ENCODE measurements at regions not wholly inside any gene's neighbourhood (a gene's known extent, or its start where the extent isn't known, plus 50 kb on each side); places are given as distances from the start of the nearest gene placed in this dataset.

DNA sequence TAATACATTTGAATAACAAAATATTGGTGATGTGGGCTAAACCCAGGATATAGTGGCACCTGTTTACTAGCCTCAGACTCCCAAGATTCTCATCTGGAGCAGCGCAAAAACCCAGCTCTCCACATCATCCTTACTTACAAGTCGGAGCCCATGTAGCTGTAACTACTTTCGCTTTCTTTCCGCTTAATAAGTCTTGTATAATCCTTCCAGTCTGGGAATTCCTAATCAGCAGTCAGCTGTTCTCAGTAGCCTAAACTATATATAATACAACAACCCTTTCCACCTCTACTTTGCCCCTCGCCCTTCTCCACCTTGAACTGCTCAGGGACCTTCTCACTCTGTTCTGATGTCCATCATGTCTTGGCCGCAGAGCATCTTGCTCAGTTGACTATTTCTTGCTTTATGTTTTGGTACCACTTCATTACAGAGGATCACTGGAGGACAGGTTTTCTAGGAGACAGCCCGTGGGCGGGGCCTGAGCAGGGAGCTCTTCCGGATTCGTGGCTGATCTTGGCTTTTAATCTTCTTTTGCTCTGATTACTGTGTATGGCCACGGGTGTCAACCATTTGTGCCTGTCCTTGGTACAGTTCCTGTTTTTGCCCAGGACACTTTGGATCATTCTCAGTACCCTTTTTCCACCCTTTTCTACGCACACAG is 119.9 kb upstream of the SERTAD2 start:
- no peak for TF ChIP-seq GLIS2 (tag by site-specific recombination; IDR thresholded peaks at IDR 0.05)
- no peak for TF ChIP-seq CTCF (tag by site-specific recombination; IDR thresholded peaks at IDR 0.05)
- no peak for TF ChIP-seq ZNF266 (tag by site-specific recombination; IDR thresholded peaks at IDR 0.05; ENCODE audit: low read depth)
- TF ChIP-seq ZFP3 (tag by site-specific recombination; IDR thresholded peaks at IDR 0.05; ENCODE audit: low read depth), result no peak
- TF ChIP-seq ZNF324 (tag by site-specific recombination; IDR thresholded peaks at IDR 0.05), result no peak
- TF ChIP-seq, protein P1, sequence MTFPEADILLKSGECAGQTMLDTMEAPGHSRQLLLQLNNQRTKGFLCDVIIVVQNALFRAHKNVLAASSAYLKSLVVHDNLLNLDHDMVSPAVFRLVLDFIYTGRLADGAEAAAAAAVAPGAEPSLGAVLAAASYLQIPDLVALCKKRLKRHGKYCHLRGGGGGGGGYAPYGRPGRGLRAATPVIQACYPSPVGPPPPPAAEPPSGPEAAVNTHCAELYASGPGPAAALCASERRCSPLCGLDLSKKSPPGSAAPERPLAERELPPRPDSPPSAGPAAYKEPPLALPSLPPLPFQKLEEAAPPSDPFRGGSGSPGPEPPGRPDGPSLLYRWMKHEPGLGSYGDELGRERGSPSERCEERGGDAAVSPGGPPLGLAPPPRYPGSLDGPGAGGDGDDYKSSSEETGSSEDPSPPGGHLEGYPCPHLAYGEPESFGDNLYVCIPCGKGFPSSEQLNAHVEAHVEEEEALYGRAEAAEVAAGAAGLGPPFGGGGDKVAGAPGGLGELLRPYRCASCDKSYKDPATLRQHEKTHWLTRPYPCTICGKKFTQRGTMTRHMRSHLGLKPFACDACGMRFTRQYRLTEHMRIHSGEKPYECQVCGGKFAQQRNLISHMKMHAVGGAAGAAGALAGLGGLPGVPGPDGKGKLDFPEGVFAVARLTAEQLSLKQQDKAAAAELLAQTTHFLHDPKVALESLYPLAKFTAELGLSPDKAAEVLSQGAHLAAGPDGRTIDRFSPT (tag by site-specific recombination; IDR thresholded peaks at IDR 0.05), result no peak

Measured in HEK293 (cell line).